ENCODE measurements at regions not wholly inside any gene's neighbourhood (a gene's known extent, or its start where the extent isn't known, plus 50 kb on each side); places are given as distances from the start of the nearest gene placed in this dataset.

DNA sequence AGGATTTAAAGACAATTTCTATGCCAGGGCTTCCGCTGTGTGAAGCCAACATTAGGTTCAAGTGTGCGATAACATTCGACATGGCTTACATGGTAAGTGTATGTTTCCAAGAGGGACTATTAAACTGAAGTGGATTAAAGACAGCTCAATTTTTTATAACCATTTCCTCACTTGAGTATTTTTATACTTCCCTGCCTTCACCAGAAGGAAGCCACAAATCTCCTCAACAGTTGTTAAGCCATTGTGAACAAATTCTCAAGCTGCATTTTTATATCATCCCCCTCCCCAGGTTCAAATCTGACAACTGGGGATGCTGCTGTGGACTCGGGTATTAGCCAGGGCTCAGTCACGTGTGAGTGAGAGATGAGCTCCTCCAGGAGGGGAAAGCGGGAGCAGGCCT, 116.3 kb downstream of the RHOU start:
- TF ChIP-seq CTCF (conservative IDR thresholded peaks at IDR 0.05; ENCODE audit: low read depth in 2 of 2), result no peak
- no peak for TF ChIP-seq EZH2phosphoT487 (IDR thresholded peaks at IDR 0.05; ENCODE audit: unreplicated experiment)
- no peak for TF ChIP-seq EZH2 (IDR thresholded peaks at IDR 0.05; ENCODE audit: low read depth, unreplicated experiment)
- TF ChIP-seq REST (IDR thresholded peaks at IDR 0.05; ENCODE audit: unreplicated experiment), result no peak
- TF ChIP-seq POLR2AphosphoS5 (IDR thresholded peaks at IDR 0.05; ENCODE audit: low read depth), result no peak
- TF ChIP-seq, protein P1, sequence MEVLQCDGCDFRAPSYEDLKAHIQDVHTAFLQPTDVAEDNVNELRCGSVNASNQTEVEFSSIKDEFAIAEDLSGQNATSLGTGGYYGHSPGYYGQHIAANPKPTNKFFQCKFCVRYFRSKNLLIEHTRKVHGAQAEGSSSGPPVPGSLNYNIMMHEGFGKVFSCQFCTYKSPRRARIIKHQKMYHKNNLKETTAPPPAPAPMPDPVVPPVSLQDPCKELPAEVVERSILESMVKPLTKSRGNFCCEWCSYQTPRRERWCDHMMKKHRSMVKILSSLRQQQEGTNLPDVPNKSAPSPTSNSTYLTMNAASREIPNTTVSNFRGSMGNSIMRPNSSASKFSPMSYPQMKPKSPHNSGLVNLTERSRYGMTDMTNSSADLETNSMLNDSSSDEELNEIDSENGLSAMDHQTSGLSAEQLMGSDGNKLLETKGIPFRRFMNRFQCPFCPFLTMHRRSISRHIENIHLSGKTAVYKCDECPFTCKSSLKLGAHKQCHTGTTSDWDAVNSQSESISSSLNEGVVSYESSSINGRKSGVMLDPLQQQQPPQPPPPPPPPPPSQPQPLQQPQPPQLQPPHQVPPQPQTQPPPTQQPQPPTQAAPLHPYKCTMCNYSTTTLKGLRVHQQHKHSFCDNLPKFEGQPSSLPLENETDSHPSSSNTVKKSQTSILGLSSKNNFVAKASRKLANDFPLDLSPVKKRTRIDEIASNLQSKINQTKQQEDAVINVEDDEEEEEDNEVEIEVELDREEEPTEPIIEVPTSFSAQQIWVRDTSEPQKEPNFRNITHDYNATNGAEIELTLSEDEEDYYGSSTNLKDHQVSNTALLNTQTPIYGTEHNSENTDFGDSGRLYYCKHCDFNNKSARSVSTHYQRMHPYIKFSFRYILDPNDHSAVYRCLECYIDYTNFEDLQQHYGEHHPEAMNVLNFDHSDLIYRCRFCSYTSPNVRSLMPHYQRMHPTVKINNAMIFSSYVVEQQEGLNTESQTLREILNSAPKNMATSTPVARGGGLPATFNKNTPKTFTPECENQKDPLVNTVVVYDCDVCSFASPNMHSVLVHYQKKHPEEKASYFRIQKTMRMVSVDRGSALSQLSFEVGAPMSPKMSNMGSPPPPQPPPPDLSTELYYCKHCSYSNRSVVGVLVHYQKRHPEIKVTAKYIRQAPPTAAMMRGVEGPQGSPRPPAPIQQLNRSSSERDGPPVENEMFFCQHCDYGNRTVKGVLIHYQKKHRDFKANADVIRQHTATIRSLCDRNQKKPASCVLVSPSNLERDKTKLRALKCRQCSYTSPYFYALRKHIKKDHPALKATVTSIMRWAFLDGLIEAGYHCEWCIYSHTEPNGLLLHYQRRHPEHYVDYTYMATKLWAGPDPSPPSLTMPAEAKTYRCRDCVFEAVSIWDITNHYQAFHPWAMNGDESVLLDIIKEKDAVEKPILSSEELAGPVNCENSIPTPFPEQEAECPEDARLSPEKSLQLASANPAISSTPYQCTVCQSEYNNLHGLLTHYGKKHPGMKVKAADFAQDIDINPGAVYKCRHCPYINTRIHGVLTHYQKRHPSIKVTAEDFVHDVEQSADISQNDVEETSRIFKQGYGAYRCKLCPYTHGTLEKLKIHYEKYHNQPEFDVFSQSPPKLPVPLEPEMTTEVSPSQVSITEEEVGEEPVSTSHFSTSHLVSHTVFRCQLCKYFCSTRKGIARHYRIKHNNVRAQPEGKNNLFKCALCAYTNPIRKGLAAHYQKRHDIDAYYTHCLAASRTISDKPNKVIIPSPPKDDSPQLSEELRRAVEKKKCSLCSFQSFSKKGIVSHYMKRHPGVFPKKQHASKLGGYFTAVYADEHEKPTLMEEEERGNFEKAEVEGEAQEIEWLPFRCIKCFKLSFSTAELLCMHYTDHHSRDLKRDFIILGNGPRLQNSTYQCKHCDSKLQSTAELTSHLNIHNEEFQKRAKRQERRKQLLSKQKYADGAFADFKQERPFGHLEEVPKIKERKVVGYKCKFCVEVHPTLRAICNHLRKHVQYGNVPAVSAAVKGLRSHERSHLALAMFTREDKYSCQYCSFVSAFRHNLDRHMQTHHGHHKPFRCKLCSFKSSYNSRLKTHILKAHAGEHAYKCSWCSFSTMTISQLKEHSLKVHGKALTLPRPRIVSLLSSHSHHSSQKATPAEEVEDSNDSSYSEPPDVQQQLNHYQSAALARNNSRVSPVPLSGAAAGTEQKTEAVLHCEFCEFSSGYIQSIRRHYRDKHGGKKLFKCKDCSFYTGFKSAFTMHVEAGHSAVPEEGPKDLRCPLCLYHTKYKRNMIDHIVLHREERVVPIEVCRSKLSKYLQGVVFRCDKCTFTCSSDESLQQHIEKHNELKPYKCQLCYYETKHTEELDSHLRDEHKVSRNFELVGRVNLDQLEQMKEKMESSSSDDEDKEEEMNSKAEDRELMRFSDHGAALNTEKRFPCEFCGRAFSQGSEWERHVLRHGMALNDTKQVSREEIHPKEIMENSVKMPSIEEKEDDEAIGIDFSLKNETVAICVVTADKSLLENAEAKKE (CRISPR knock-in tag; IDR thresholded peaks at IDR 0.05), result no peak
- TF ChIP-seq CREB1 (CRISPR knock-in tag; IDR thresholded peaks at IDR 0.05; ENCODE audit: low read depth), result no peak
- TF ChIP-seq JUNB (IDR thresholded peaks at IDR 0.05; ENCODE audit: unreplicated experiment), result no peak
- TF ChIP-seq STAT1 (IDR thresholded peaks at IDR 0.05; ENCODE audit: unreplicated experiment), result no peak
- TF ChIP-seq, protein P2, sequence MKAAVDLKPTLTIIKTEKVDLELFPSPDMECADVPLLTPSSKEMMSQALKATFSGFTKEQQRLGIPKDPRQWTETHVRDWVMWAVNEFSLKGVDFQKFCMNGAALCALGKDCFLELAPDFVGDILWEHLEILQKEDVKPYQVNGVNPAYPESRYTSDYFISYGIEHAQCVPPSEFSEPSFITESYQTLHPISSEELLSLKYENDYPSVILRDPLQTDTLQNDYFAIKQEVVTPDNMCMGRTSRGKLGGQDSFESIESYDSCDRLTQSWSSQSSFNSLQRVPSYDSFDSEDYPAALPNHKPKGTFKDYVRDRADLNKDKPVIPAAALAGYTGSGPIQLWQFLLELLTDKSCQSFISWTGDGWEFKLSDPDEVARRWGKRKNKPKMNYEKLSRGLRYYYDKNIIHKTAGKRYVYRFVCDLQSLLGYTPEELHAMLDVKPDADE (IDR thresholded peaks at IDR 0.05), result no peak
- no peak for TF ChIP-seq ZNF331 (CRISPR knock-in tag; IDR thresholded peaks at IDR 0.05; ENCODE audit: low read depth)

All from GM23338 (cell line).